ENCODE measurements at regions not wholly inside any gene's neighbourhood (a gene's known extent, or its start where the extent isn't known, plus 50 kb on each side); places are given as distances from the start of the nearest gene placed in this dataset.

GRCh38 chr22:25388866-25389540 is 169.6 kb downstream of the CRYBB2 start:
- TF ChIP-seq ZNF274 (IDR thresholded peaks at IDR 0.05; ENCODE audit: low read depth, low read length) (no peak), YY1 (IDR thresholded peaks at IDR 0.05; ENCODE audit: insufficient read depth, insufficient read length) (no peak)

Data from NT2/D1 (cell line).